T-cell (primary cell): ENCODE measurements at regions not wholly inside any gene's neighbourhood (a gene's known extent, or its start where the extent isn't known, plus 50 kb on each side); places are given as distances from the start of the nearest gene placed in this dataset.

Source experiments
- ATAC-seq, 4 experiments: fragments of 200-7000 bp in 3 of 4; fragments of 150-1000 bp in 1 of 4; cut with Tn5 transposase; replicated peaks in 1 of 4; 1 replicate in 3 of 4; 2 replicates in 1 of 4; pipeline ENCODE4 v1.10.0; 2021; ENCODE audit warnings: moderate library complexity in 3 of 4, mild to moderate bottlenecking in 2 of 4, moderate number of reproducible peaks in 1 of 4
- CTCF ChIA-PET, 2 donors: fragments of 300-600 bp; sonication (Branson Sonifier 250); formaldehyde crosslinking; loops; one replicate each; lab custom pipeline; 2022; ENCODE audit warnings: antibody characterized with exemption in 2 of 2; lab: Charles Lee
- POLR2A ChIA-PET, 2 donors: fragments of 300-600 bp; sonication (Branson Sonifier 250); formaldehyde crosslinking; loops; one replicate each; lab custom pipeline; 2022; ENCODE audit warnings: antibody characterized with exemption in 2 of 2; lab: Charles Lee
- DNase-seq, 35 experiments: peaks; one replicate each; pipeline versions ENCODE4 v3.0.0 to v3.0.0-alpha.2; 2013 to 2023
- H3K27ac ChIP-seq: one replicate; pipeline ENCODE4 v1.5.1; 2013; ENCODE audit warnings: low read length
- H3K27me3 ChIP-seq, 2 experiments: replicated peaks in 1 of 2; 1 replicate in 1 of 2; 2 replicates in 1 of 2; pipeline versions ENCODE4 v1.6.1 to v1.7.0; 2013; ENCODE audit warnings: low read length in 1 of 2, mixed read lengths in 1 of 2; ENCODE audit not compliant: control insufficient read depth in 2 of 2, insufficient read depth in 2 of 2; ENCODE audit errors: extremely low read depth in 1 of 2
- H3K36me3 ChIP-seq, 2 donors: 1 replicate in 1 of 2; 2 replicates in 1 of 2; pipeline versions ENCODE4 v1.6.1 to v1.7.0; 2013; ENCODE audit warnings: low read length in 1 of 2; ENCODE audit not compliant: control insufficient read depth in 2 of 2, insufficient read depth in 1 of 2; ENCODE audit errors: extremely low read depth in 1 of 2
- H3K4me1 ChIP-seq, 2 experiments: 1 replicate in 1 of 2; 2 replicates in 1 of 2; pipeline versions ENCODE4 v1.6.1 to v1.7.0; 2013; ENCODE audit warnings: low read length in 2 of 2, mixed read lengths in 1 of 2; ENCODE audit not compliant: insufficient read depth in 2 of 2, control insufficient read depth in 1 of 2; ENCODE audit errors: extremely low read depth in 1 of 2
- H3K4me3 ChIP-seq, 2 donors: 1 replicate in 1 of 2; 2 replicates in 1 of 2; pipeline versions ENCODE4 v1.5.1 to v1.7.0; 2013; ENCODE audit warnings: mild to moderate bottlenecking in 2 of 2, low read length in 1 of 2, moderate library complexity in 1 of 2; ENCODE audit not compliant: control insufficient read depth in 1 of 2; ENCODE audit errors: extremely low read depth in 1 of 2
- H3K9me3 ChIP-seq: 2 replicates; pipeline ENCODE4 v1.7.0; 2013
- H3K27ac Mint-ChIP-seq, 2 donors: one replicate each; pipeline ENCODE4 v1.8.0; 2020 to 2021; ENCODE audit warnings: mild to moderate bottlenecking in 2 of 2, mixed read lengths in 2 of 2
- H3K27me3 Mint-ChIP-seq, 2 donors: one replicate each; pipeline ENCODE4 v1.8.0; 2021 to 2022; ENCODE audit warnings: mixed read lengths in 2 of 2
- H3K36me3 Mint-ChIP-seq: one replicate; pipeline ENCODE4 v1.8.0; 2021; ENCODE audit warnings: mixed read lengths
- H3K4me1 Mint-ChIP-seq, 3 donors: one replicate each; pipeline ENCODE4 v1.8.0; 2020 to 2022; ENCODE audit warnings: mixed read lengths in 3 of 3, mild to moderate bottlenecking in 1 of 3
- H3K4me3 Mint-ChIP-seq, 3 donors: one replicate each; pipeline ENCODE4 v1.8.0; 2020 to 2022; ENCODE audit warnings: mild to moderate bottlenecking in 3 of 3, mixed read lengths in 3 of 3, moderate library complexity in 3 of 3
- H3K9me3 Mint-ChIP-seq, 3 donors: one replicate each; pipeline ENCODE4 v1.8.0; 2020 to 2022; ENCODE audit warnings: mixed read lengths in 3 of 3
- WGBS: methylation state at CpG from one replicate; pipeline ENCODE4 v1.1.5; 2013; ENCODE audit warnings: missing lambda C conversion rate; ENCODE audit not compliant: insufficient coverage; 5-methylcytosine and 5-hydroxymethylcytosine counted together

DNA sequence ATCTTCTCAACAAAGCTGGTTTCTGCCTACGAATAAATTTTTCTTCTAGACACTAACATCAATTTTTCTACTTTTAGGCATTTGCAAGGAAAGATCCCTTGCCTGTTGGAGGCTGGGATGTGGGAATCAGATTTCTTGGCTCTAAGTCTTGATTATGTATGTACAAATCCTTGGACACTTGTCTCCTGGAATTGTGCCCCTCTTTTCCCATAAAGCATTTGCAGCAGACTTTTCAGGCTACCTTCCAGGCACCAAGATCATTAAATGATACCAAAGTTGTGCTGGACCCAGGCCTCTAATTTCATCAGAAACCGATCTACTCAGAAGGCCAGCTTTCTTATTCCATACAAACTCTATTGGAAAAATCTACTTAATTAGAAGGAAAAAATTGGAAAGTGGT, 339.5 kb upstream of the DIPK2B start:
- CTCF ChIA-PET, result no interaction called here

DNA sequence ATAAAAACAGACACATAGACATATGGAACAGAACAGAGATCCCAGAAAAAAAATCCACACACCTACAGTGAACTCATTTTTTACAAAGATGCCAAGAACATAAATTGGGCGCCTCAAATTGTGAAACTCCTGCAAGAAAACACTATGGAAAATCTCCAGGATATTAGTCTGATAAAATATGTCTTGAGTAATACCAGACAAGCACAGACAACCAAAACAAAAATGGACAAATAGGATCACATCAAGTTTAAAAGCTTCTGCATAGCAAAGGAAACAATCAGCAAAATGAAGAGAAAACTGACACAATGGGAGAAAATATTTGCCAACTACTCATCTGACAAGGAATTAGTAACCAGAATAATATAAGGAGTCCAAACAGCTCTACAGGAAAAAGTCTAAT, 337.3 kb upstream of the DIPK2B start:
- Histone ChIP-seq H3K27me3 (no peaks in the 10 kb centered on the region), H3K36me3 (no peaks in the 10 kb centered on the region), H3K9me3 (no peaks in the 10 kb centered on the region), H3K27ac (no peak overlapping the region), H3K4me1 (no peaks in the 10 kb centered on the region), H3K4me3 (no peak overlapping the region)
- ChIA-PET CTCF (no interaction called here), POLR2A (no interaction called here)
- H3K4me3 Mint-ChIP-seq, result no peak overlapping the region
- no peak overlapping the region for H3K27ac Mint-ChIP-seq
- no peaks in the 10 kb centered on the region for H3K4me1 Mint-ChIP-seq
- peaks cover 0 to 22% (median under 1%) of the 10 kb centered on the region in 3 donors for H3K9me3 Mint-ChIP-seq
- no peaks in the 10 kb centered on the region for H3K36me3 Mint-ChIP-seq
- H3K27me3 Mint-ChIP-seq, result peaks cover 4 to 9% of the 10 kb centered on the region in 2 donors
- DNase-seq, result no peak
- WGBS, result no CpG with 5 or more reads among the region's 1 CpG
- ATAC-seq, result no peak

More for the DNA sequence above, 339.5 kb upstream of the DIPK2B start:
- no peaks in the 10 kb centered on the region for H3K4me1 ChIP-seq
- no CpG with 5 or more reads among the region's 2 CpGs for WGBS
- no peak overlapping the region for H3K4me3 ChIP-seq
- Mint-ChIP-seq H3K27me3 (peaks cover 0 to 9% of the 10 kb centered on the region in 2 donors), H3K4me1 (no peaks in the 10 kb centered on the region), H3K4me3 (no peak overlapping the region), H3K27ac (no peak overlapping the region), H3K9me3 (peaks cover 0 to 15% (median 4%) of the 10 kb centered on the region in 3 donors), H3K36me3 (no peaks in the 10 kb centered on the region)
- DNase-seq, result no peak
- H3K27me3 ChIP-seq, result no peaks in the 10 kb centered on the region
- no peak for ATAC-seq
- no peaks in the 10 kb centered on the region for H3K9me3 ChIP-seq
- POLR2A ChIA-PET, result no interaction called here
- H3K36me3 ChIP-seq, result no peaks in the 10 kb centered on the region
- H3K27ac ChIP-seq, result no peak overlapping the region

DNA sequence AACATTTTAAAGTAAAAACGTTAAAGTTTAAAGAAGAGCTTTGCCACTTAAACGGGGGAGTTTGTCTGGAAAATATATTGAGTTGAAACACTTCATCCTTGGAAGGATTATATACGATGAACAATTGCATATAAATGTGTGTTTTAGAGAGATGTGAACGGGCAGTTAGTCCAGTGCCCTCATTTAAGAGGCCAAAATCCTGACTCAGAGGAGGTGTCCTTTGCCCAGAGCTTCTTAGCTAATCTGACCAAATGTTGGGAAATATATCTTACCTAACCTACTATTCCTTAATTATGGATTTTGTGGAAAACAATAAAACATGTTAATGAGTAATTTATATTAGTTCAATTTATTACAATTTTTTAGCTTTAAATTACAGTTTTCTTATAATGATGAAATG, 327.2 kb upstream of the DIPK2B start:
- Mint-ChIP-seq H3K4me1 (no peaks in the 10 kb centered on the region), H3K36me3 (no peaks in the 10 kb centered on the region), H3K27ac (no peak overlapping the region), H3K4me3 (no peak overlapping the region), H3K9me3 (no peaks in the 10 kb centered on the region), H3K27me3 (peaks cover 0 to 11% of the 10 kb centered on the region in 2 donors)
- ATAC-seq, result no peak
- no peak overlapping the region for H3K4me3 ChIP-seq
- POLR2A ChIA-PET, result no interaction called here
- WGBS, result no CpG with 5 or more reads among the region's 4 CpGs
- H3K27ac ChIP-seq, result no peak overlapping the region
- H3K36me3 ChIP-seq, result no peaks in the 10 kb centered on the region
- H3K9me3 ChIP-seq, result no peaks in the 10 kb centered on the region
- no peaks in the 10 kb centered on the region for H3K27me3 ChIP-seq
- no peaks in the 10 kb centered on the region for H3K4me1 ChIP-seq
- DNase-seq, result no peak
- CTCF ChIA-PET, result no interaction called here

DNA sequence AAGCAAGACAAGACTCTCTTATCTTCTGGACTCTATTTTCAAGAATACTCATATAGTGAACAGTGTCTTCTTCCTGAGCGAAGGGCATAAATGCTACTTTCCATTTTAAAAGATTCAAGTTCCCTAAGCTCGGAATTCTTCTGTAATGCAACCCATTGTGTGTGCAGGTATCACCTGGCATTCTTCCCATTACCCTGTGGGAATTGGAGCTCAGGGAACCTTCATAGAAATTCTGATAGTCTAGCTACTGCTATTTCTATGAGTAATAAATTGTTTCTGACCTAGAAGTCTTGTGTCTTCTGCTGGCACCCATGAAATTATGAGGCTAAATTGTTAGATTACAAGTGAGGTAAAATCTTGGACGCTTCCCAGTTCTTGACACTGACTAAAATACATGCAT, 324.1 kb upstream of the DIPK2B start:
- no CpG with 5 or more reads among the region's 3 CpGs for WGBS
- CTCF ChIA-PET, result no interaction called here
- no peak overlapping the region for H3K27ac ChIP-seq
- no peaks in the 10 kb centered on the region for H3K4me1 Mint-ChIP-seq
- ATAC-seq (no peak), DNase-seq (no peak)
- H3K9me3 ChIP-seq, result no peaks in the 10 kb centered on the region
- no peaks in the 10 kb centered on the region for H3K36me3 ChIP-seq
- POLR2A ChIA-PET, result no interaction called here
- H3K4me3 ChIP-seq, result no peak overlapping the region
- no peak overlapping the region for H3K27ac Mint-ChIP-seq
- H3K36me3 Mint-ChIP-seq, result no peaks in the 10 kb centered on the region
- no peak overlapping the region for H3K4me3 Mint-ChIP-seq
- no peaks in the 10 kb centered on the region for H3K9me3 Mint-ChIP-seq
- H3K27me3 ChIP-seq, result no peaks in the 10 kb centered on the region
- H3K4me1 ChIP-seq, result no peaks in the 10 kb centered on the region
- H3K27me3 Mint-ChIP-seq, result peaks cover 0 to 5% of the 10 kb centered on the region in 2 donors

GRCh38 chrX:45524296-45524695, 323.6 kb upstream of the DIPK2B start:
- Mint-ChIP-seq H3K36me3 (no peaks in the 10 kb centered on the region), H3K4me1 (no peaks in the 10 kb centered on the region), H3K27ac (no peak overlapping the region), H3K9me3 (no peaks in the 10 kb centered on the region), H3K4me3 (no peak overlapping the region), H3K27me3 (peaks cover 0 to 5% of the 10 kb centered on the region in 2 donors)
- no peaks in the 10 kb centered on the region for H3K4me1 ChIP-seq
- H3K36me3 ChIP-seq, result no peaks in the 10 kb centered on the region
- ATAC-seq (no peak), DNase-seq (no peak)
- no peak overlapping the region for H3K4me3 ChIP-seq
- no peaks in the 10 kb centered on the region for H3K27me3 ChIP-seq
- POLR2A ChIA-PET, result no interaction called here
- whole genome bisulfite sequencing, result no CpG with 5 or more reads among the region's 1 CpG
- H3K27ac ChIP-seq, result no peak overlapping the region
- no peaks in the 10 kb centered on the region for H3K9me3 ChIP-seq
- CTCF ChIA-PET, result no interaction called here

DNA sequence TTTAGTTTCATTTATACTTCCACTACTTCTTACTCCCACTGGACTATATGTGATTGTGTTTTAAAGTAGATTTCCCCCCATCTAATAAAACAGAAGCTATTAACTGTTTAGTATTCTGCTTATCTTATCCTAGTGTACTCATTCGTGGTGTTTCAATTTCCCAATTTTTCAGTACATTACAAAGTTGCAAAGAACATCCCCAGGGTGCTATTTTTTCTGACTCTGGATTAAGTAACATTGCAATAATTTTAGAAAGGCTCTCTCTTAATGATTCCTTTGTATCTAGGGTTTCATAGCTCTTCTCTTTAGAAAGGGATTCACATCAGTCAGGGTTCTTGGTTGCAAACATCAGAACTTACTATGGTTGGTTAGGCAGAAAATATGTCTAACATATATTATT, 317.9 kb upstream of the DIPK2B start:
- Histone ChIP-seq H3K4me1 (no peaks in the 10 kb centered on the region), H3K27me3 (no peaks in the 10 kb centered on the region), H3K4me3 (no peak overlapping the region), H3K36me3 (no peaks in the 10 kb centered on the region), H3K27ac (no peak overlapping the region), H3K9me3 (no peaks in the 10 kb centered on the region)
- H3K4me3 Mint-ChIP-seq, result no peak overlapping the region
- H3K27me3 Mint-ChIP-seq, result no peaks in the 10 kb centered on the region
- H3K36me3 Mint-ChIP-seq, result no peaks in the 10 kb centered on the region
- ATAC-seq (no peak), DNase-seq (no peak)
- no CpG with 5 or more reads among the region's 1 CpG for WGBS
- H3K27ac Mint-ChIP-seq, result no peak overlapping the region
- no peaks in the 10 kb centered on the region for H3K9me3 Mint-ChIP-seq
- H3K4me1 Mint-ChIP-seq, result peaks cover 0 to 4% (median 1%) of the 10 kb centered on the region in 3 donors
- CTCF ChIA-PET, result interaction anchor here in 1 of 2 donors (0.6 kb wide), 1 partner anchor 147 kb away, joined by 3 read pairs; no protein-coding TSS in a partner anchor
- POLR2A ChIA-PET, result no interaction called here
